K562 (cell line): ENCODE measurements at regions not wholly inside any gene's neighbourhood (a gene's known extent, or its start where the extent isn't known, plus 50 kb on each side); places are given as distances from the start of the nearest gene placed in this dataset.

ENCODE experiments used
- CEBPZ ChIP-seq: fragments of 150-350 bp; IDR thresholded peaks from 2 replicates; pipeline ENCODE4 v1.6.1; 2014; ENCODE audit warnings: low read depth, mild to moderate bottlenecking, low read length, borderline replicate concordance
- CHAMP1 ChIP-seq: fragments of 450-650 bp; IDR thresholded peaks from 2 replicates; pipeline ENCODE4 v1.6.1; 2016; ENCODE audit warnings: mild to moderate bottlenecking
- DEAF1 ChIP-seq: fragments of 450-650 bp; formaldehyde crosslinking; IDR thresholded peaks from 2 replicates; pipeline ENCODE4 v1.4.0; 2020; ENCODE audit warnings: mild to moderate bottlenecking, moderate library complexity
- HSF4 ChIP-seq: fragments of 250-450 bp; sonication (Bioruptor Pico); IDR thresholded peaks from 2 replicates; pipeline ENCODE4 v2.1.2; 2022; ENCODE audit warnings: mild to moderate bottlenecking, moderate library complexity, borderline replicate concordance
- ILK ChIP-seq: fragments of 450-650 bp; IDR thresholded peaks from 2 replicates; pipeline ENCODE4 v1.6.1; 2016; ENCODE audit warnings: missing genetic modification characterization, low read depth, mild to moderate bottlenecking, missing compliant biosample characterization, moderate library complexity, borderline replicate concordance
- NFE2L1 ChIP-seq: fragments of 450-650 bp; IDR thresholded peaks from 2 replicates; pipeline ENCODE4 v1.6.1; 2016; ENCODE audit warnings: missing genetic modification characterization, low read depth, mild to moderate bottlenecking, missing compliant biosample characterization, moderate library complexity, borderline replicate concordance
- NR2F6 ChIP-seq: fragments of 450-650 bp; formaldehyde crosslinking; IDR thresholded peaks from 2 replicates; pipeline ENCODE4 v1.4.0; 2020; ENCODE audit warnings: mild to moderate bottlenecking
- PATZ1 ChIP-seq: fragments of 250-450 bp; sonication (Bioruptor Pico); IDR thresholded peaks from 2 replicates; pipeline ENCODE4 v1.5.0; 2020; ENCODE audit warnings: mild to moderate bottlenecking, borderline replicate concordance
- PRMT5 ChIP-seq: sonication (generic); formaldehyde crosslinking; IDR thresholded peaks from 2 replicates; pipeline ENCODE4 v1.5.0; 2020; ENCODE audit warnings: missing genetic modification reagents
- ZNF780A ChIP-seq: fragments of 250-450 bp; sonication (Bioruptor Pico); IDR thresholded peaks from 2 replicates; pipeline ENCODE4 v1.5.0; 2021; ENCODE audit warnings: mild to moderate bottlenecking
- TF ChIP-seq, protein P1 (sequence below): fragments of 250-450 bp; sonication (Bioruptor Pico); IDR thresholded peaks from 2 replicates; pipeline ENCODE4 v1.4.0; 2020; ENCODE audit warnings: mild to moderate bottlenecking, moderate library complexity, borderline replicate concordance

GRCh38 chr6:28719275-28719940 is 193.7 kb downstream of the GPX5 start (continued):
- peak; percentile 49; the same call in 1 of the 2 replicates for TF ChIP-seq CHAMP1
- no peak for TF ChIP-seq NFE2L1 (tag)
- TF ChIP-seq ZNF780A, result no peak
- no peak for TF ChIP-seq DEAF1 (CRISPR knock-in tag)
- TF ChIP-seq, protein P1, sequence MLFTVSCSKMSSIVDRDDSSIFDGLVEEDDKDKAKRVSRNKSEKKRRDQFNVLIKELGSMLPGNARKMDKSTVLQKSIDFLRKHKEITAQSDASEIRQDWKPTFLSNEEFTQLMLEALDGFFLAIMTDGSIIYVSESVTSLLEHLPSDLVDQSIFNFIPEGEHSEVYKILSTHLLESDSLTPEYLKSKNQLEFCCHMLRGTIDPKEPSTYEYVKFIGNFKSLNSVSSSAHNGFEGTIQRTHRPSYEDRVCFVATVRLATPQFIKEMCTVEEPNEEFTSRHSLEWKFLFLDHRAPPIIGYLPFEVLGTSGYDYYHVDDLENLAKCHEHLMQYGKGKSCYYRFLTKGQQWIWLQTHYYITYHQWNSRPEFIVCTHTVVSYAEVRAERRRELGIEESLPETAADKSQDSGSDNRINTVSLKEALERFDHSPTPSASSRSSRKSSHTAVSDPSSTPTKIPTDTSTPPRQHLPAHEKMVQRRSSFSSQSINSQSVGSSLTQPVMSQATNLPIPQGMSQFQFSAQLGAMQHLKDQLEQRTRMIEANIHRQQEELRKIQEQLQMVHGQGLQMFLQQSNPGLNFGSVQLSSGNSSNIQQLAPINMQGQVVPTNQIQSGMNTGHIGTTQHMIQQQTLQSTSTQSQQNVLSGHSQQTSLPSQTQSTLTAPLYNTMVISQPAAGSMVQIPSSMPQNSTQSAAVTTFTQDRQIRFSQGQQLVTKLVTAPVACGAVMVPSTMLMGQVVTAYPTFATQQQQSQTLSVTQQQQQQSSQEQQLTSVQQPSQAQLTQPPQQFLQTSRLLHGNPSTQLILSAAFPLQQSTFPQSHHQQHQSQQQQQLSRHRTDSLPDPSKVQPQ (CRISPR knock-in tag), result no peak
- TF ChIP-seq CEBPZ, result no peak
- TF ChIP-seq NR2F6 (CRISPR knock-in tag), result no peak
- no peak for TF ChIP-seq HSF4 (CRISPR knock-in tag)
- TF ChIP-seq PRMT5 (CRISPR knock-in tag), result no peak
- TF ChIP-seq PATZ1 (CRISPR knock-in tag), result no peak
- no peak for TF ChIP-seq ILK (tag)
